Osteoblast (primary cell): ENCODE measurements at regions not wholly inside any gene's neighbourhood (a gene's known extent, or its start where the extent isn't known, plus 50 kb on each side); places are given as distances from the start of the nearest gene placed in this dataset.

Experiments used
- DNase-seq: peaks from one replicate; pipeline ENCODE4 v3.0.0; 2011; ENCODE audit warnings: low spot score, mixed read lengths; ENCODE audit not compliant: insufficient read length; ENCODE audit errors: missing footprints
- H2AFZ ChIP-seq: 2 replicates; pipeline ENCODE4 v1.6.0; 2011; ENCODE audit warnings: mild to moderate bottlenecking, low read length
- H3K27ac ChIP-seq: 2 replicates; pipeline ENCODE4 v1.5.1; 2011; ENCODE audit warnings: mild to moderate bottlenecking, low read depth, low read length, moderate library complexity
- H3K27me3 ChIP-seq: 2 replicates; pipeline ENCODE4 v1.6.0; 2012; ENCODE audit warnings: mild to moderate bottlenecking, control low read depth, inconsistent platforms, low read length, moderate library complexity; ENCODE audit not compliant: insufficient read depth
- H3K36me3 ChIP-seq: 2 replicates; pipeline ENCODE4 v1.5.1; 2011; ENCODE audit warnings: mild to moderate bottlenecking, low read length, control low read depth, moderate library complexity; ENCODE audit not compliant: insufficient read depth
- H3K4me1 ChIP-seq: 2 replicates; pipeline ENCODE4 v1.5.1; 2011; ENCODE audit warnings: mild to moderate bottlenecking, low read length, control low read depth, moderate library complexity; ENCODE audit not compliant: insufficient read depth
- H3K4me2 ChIP-seq: 2 replicates; pipeline ENCODE4 v1.6.0; 2011; ENCODE audit warnings: mild to moderate bottlenecking, low read length; ENCODE audit not compliant: insufficient read depth
- H3K4me3 ChIP-seq: fragments of 200-600 bp; sonication (generic); 3 replicates; pipeline ENCODE4 v1.5.1; 2012; ENCODE audit warnings: mild to moderate bottlenecking, low read length, inconsistent platforms; ENCODE audit not compliant: insufficient read depth
- H3K79me2 ChIP-seq: 2 replicates; pipeline ENCODE4 v1.6.0; 2012; ENCODE audit warnings: mild to moderate bottlenecking, low read length, control low read depth, inconsistent platforms; ENCODE audit not compliant: insufficient read depth
- H3K9me3 ChIP-seq: 2 replicates; pipeline ENCODE4 v1.5.1; 2011; ENCODE audit warnings: low read depth, low read length, control low read depth
- H4K20me1 ChIP-seq: 2 replicates; pipeline ENCODE4 v1.6.0; 2012; ENCODE audit warnings: mild to moderate bottlenecking, low read length, control low read depth; ENCODE audit not compliant: insufficient read depth
- CTCF ChIP-seq: IDR thresholded peaks from 2 replicates; pipeline ENCODE4 v1.5.1; 2011; ENCODE audit warnings: mild to moderate bottlenecking, low read depth, low read length, moderate library complexity; ENCODE audit errors: extremely low read depth

GRCh38 chr1:90335558-90335957 is 340.6 kb downstream of the ZNF326 start:
- Histone ChIP-seq H3K4me2 (no peak overlapping the region), H3K4me1 (no peaks in the 10 kb centered on the region), H4K20me1 (no peaks in the 10 kb centered on the region), H3K27ac (no peak overlapping the region), H3K4me3 (no peak overlapping the region), H2AFZ (no peak overlapping the region), H3K79me2 (no peaks in the 10 kb centered on the region), H3K9me3 (no peaks in the 10 kb centered on the region), H3K27me3 (no peaks in the 10 kb centered on the region), H3K36me3 (no peaks in the 10 kb centered on the region)
- DNase-seq: no peak
- TF ChIP-seq CTCF: no peak

- Histone ChIP-seq H3K27me3 (no peaks in the 10 kb centered on the region), H3K79me2 (no peaks in the 10 kb centered on the region), H3K4me2 (no peak overlapping the region), H3K4me1 (no peaks in the 10 kb centered on the region), H2AFZ (no peak overlapping the region), H4K20me1 (no peaks in the 10 kb centered on the region), H3K27ac (no peak overlapping the region), H3K9me3 (no peaks in the 10 kb centered on the region), H3K36me3 (no peaks in the 10 kb centered on the region), H3K4me3 (no peak overlapping the region)
- no peak for DNase-seq
- TF ChIP-seq CTCF: no peak
Measured at GRCh38 chr1:90334137-90334536, 339.2 kb downstream of the ZNF326 start.

- DNase-seq: no peak
- TF ChIP-seq CTCF: no peak
- no peaks in the 10 kb centered on the region for H3K27me3 ChIP-seq
Measured at GRCh38 chr1:90325168-90325567, 330.3 kb downstream of the ZNF326 start.

GRCh38 chr1:90322186-90322585 is 327.3 kb downstream of the ZNF326 start:
- Histone ChIP-seq H3K4me1 (no peaks in the 10 kb centered on the region), H3K9me3 (no peaks in the 10 kb centered on the region), H3K27ac (no peak overlapping the region), H4K20me1 (no peaks in the 10 kb centered on the region), H3K4me2 (no peak overlapping the region), H3K36me3 (no peaks in the 10 kb centered on the region), H2AFZ (no peak overlapping the region), H3K79me2 (no peaks in the 10 kb centered on the region), H3K4me3 (no peak overlapping the region), H3K27me3 (no peaks in the 10 kb centered on the region)
- TF ChIP-seq CTCF: no peak
- no peak for DNase-seq

More at GRCh38 chr1:90325168-90325567, 330.3 kb downstream of the ZNF326 start:
- no peaks in the 10 kb centered on the region for H3K79me2 ChIP-seq
- no peaks in the 10 kb centered on the region for H4K20me1 ChIP-seq
- H3K4me1 ChIP-seq: no peaks in the 10 kb centered on the region
- H3K36me3 ChIP-seq: no peaks in the 10 kb centered on the region
- H3K4me2 ChIP-seq: no peak overlapping the region
- H3K9me3 ChIP-seq: no peaks in the 10 kb centered on the region
- H3K27ac ChIP-seq: no peak overlapping the region
- no peak overlapping the region for H3K4me3 ChIP-seq
- H2AFZ ChIP-seq: no peak overlapping the region
